Peyer's patch (tissue), 4 donors: ENCODE measurements at regions not wholly inside any gene's neighbourhood (a gene's known extent, or its start where the extent isn't known, plus 50 kb on each side); places are given as distances from the start of the nearest gene placed in this dataset.

Source experiments
- DNase-seq, 3 donors: peaks; one replicate each; pipeline ENCODE4 v3.0.0-alpha.2; 2017 to 2019
- H3K27ac ChIP-seq, 4 donors: fragments of 200-600 bp; sonication (generic); one replicate each; pipeline ENCODE4 v1.5.1; 2016 to 2019
- H3K27me3 ChIP-seq, 2 donors: fragments of 200-600 bp; sonication (generic); one replicate each; pipeline ENCODE4 v1.5.1; 2019
- H3K36me3 ChIP-seq, 3 donors: fragments of 200-600 bp; sonication (generic); one replicate each; pipeline ENCODE4 v1.5.1; 2016 to 2019
- H3K4me1 ChIP-seq, 4 donors: fragments of 200-600 bp; sonication (generic); one replicate each; pipeline ENCODE4 v1.5.1; 2016 to 2019
- H3K4me3 ChIP-seq, 4 donors: fragments of 200-600 bp; sonication (generic); 1 replicate in 3 of 4; 2 replicates in 1 of 4; pipeline ENCODE4 v1.5.1; 2016 to 2019; ENCODE audit warnings: mild to moderate bottlenecking in 1 of 4
- H3K9me3 ChIP-seq, 4 donors: fragments of 200-600 bp; sonication (generic); one replicate each; pipeline ENCODE4 v1.5.1; 2016 to 2019; ENCODE audit warnings: mild to moderate bottlenecking in 1 of 4
- POLR2A ChIP-seq, 2 donors: fragments of 450-650 bp; IDR thresholded peaks; one replicate each; pipeline ENCODE4 v1.5.1; 2017; ENCODE audit warnings: antibody characterized with exemption in 2 of 2, mild to moderate bottlenecking in 2 of 2, moderate library complexity in 2 of 2
- TF ChIP-seq, protein P1 (sequence below), 6 experiments: fragments of 450-650 bp in 4 of 6; fragments of 200-600 bp in 2 of 6; sonication (generic) in 1 of 6; IDR thresholded peaks; one replicate each; pipeline ENCODE4 v1.5.1; 2017 to 2019; ENCODE audit warnings: antibody characterized with exemption in 6 of 6, mild to moderate bottlenecking in 3 of 6, moderate library complexity in 1 of 6

DNA sequence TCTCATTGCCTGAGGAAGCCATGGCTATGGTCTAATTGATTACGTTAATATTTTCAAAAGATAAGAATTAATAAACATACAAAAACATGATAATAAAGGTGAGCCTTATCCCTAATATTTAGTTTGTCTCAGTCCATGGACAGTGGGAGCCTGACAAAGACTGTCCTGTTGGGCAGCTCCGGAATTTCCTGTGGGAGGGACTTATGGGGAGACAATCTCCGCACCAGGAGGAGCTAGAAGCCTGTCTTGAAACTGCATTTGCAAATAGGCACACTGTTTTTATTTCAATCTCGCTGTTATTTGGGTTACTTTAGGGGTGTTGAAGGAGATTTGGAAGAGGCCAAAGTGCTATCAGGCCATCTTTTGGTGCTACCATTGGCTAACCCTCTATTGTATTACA, 50.8 kb upstream of the ZDHHC17 start:
- no peak for DNase-seq
- Histone ChIP-seq H3K4me3 (no peak overlapping the region), H3K4me1 (no peaks in the 10 kb centered on the region), H3K9me3 (no peaks in the 10 kb centered on the region), H3K27ac (no peak overlapping the region), H3K27me3 (no peaks in the 10 kb centered on the region), H3K36me3 (no peaks in the 10 kb centered on the region)
- no peak for TF ChIP-seq POLR2A (IDR thresholded peaks at IDR 0.05)
- TF ChIP-seq, protein P1, sequence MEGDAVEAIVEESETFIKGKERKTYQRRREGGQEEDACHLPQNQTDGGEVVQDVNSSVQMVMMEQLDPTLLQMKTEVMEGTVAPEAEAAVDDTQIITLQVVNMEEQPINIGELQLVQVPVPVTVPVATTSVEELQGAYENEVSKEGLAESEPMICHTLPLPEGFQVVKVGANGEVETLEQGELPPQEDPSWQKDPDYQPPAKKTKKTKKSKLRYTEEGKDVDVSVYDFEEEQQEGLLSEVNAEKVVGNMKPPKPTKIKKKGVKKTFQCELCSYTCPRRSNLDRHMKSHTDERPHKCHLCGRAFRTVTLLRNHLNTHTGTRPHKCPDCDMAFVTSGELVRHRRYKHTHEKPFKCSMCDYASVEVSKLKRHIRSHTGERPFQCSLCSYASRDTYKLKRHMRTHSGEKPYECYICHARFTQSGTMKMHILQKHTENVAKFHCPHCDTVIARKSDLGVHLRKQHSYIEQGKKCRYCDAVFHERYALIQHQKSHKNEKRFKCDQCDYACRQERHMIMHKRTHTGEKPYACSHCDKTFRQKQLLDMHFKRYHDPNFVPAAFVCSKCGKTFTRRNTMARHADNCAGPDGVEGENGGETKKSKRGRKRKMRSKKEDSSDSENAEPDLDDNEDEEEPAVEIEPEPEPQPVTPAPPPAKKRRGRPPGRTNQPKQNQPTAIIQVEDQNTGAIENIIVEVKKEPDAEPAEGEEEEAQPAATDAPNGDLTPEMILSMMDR (IDR thresholded peaks at IDR 0.05), result no peak

DNA sequence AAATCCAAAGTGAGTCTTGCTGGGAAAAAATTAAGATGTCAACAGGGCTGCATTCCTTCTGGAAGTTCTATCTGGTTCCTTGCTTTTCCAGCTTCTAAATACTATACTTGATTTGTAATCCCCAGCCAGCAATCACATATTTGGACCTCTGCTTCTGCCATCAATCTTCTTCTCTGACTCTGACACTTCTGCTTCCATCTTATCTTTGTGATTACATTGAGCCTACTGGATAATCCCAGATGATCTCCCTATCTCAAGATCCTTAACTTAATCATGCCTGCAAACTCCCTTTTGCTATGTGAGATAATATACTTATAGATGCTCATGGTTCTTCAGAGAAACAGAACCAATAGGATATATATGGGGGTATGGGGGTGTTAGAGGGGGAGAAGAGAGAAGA, 49.9 kb upstream of the ZDHHC17 start:
- Histone ChIP-seq H3K36me3 (no peaks in the 10 kb centered on the region), H3K27me3 (no peaks in the 10 kb centered on the region), H3K9me3 (no peaks in the 10 kb centered on the region), H3K4me3 (no peak overlapping the region), H3K4me1 (no peaks in the 10 kb centered on the region), H3K27ac (no peak overlapping the region)
- TF ChIP-seq POLR2A (IDR thresholded peaks at IDR 0.05), result no peak
- TF ChIP-seq, protein P1 (IDR thresholded peaks at IDR 0.05), result no peak
- no peak for DNase-seq
